ENCODE measurements at regions not wholly inside any gene's neighbourhood (a gene's known extent, or its start where the extent isn't known, plus 50 kb on each side); places are given as distances from the start of the nearest gene placed in this dataset.

- Histone ChIP-seq H3K4me2 (ENCODE audit: low read length) (no peak overlapping the region), H3K36me3 (ENCODE audit: control insufficient read depth, low read length) (no peaks in the 10 kb centered on the region)
These were observed 94.0 kb upstream of the PEG3 start for GRCh38 chr19:56934438-56935090.

GRCh38 chr19:56939951-56940350 is 99.4 kb upstream of the PEG3 start:
- no peaks in the 10 kb centered on the region for H3F3A ChIP-seq (ENCODE audit: control insufficient read depth, insufficient read depth)
- no peaks in the 10 kb centered on the region for H3K79me2 ChIP-seq (ENCODE audit: control insufficient read depth, low read length)
- no peak for TF ChIP-seq CTCF (IDR thresholded peaks at IDR 0.05; ENCODE audit: low read depth, low read length, poor library complexity, severe bottlenecking)
- no peak for TF ChIP-seq EZH2phosphoT487 (IDR thresholded peaks at IDR 0.05; ENCODE audit: borderline replicate concordance, low read length)
- no peak overlapping the region for H3K4me2 ChIP-seq (ENCODE audit: low read length)
- no peaks in the 10 kb centered on the region for H3K36me3 ChIP-seq (ENCODE audit: control insufficient read depth, low read length)
- peaks cover 11% of the 10 kb centered on the region; the same call in 1 of the 2 replicates for H3K9me3 ChIP-seq (ENCODE audit: control insufficient read depth, insufficient read depth, low read length)
- H3K27me3 ChIP-seq (ENCODE audit: control insufficient read depth, low read length) = no peaks in the 10 kb centered on the region
- no peak overlapping the region for H3K4me3 ChIP-seq (ENCODE audit: low read length)
- H3K9me2 ChIP-seq (replicated peaks; ENCODE audit: control insufficient read depth, low read length) = no peaks in the 10 kb centered on the region
- no peak overlapping the region for H3K27ac ChIP-seq (ENCODE audit: low read depth, low read length)
- no peaks in the 10 kb centered on the region for H4K20me1 ChIP-seq (ENCODE audit: control insufficient read depth, insufficient read depth, low read depth, low read length)
- no peaks in the 10 kb centered on the region for H3K4me1 ChIP-seq (ENCODE audit: control insufficient read depth, low read length)

More at GRCh38 chr19:56934438-56935090, 94.0 kb upstream of the PEG3 start:
- H3K4me3 ChIP-seq (ENCODE audit: low read length) = no peak overlapping the region
- H3K27me3 ChIP-seq (ENCODE audit: control insufficient read depth, low read length) = no peaks in the 10 kb centered on the region
- TF ChIP-seq CTCF (IDR thresholded peaks at IDR 0.05; ENCODE audit: low read depth, low read length, poor library complexity, severe bottlenecking) (no peak), EZH2phosphoT487 (IDR thresholded peaks at IDR 0.05; ENCODE audit: borderline replicate concordance, low read length) (no peak)
- no peak overlapping the region for H3K27ac ChIP-seq (ENCODE audit: low read depth, low read length)
- no peaks in the 10 kb centered on the region for H3F3A ChIP-seq (ENCODE audit: control insufficient read depth, insufficient read depth)
- no peaks in the 10 kb centered on the region for H4K20me1 ChIP-seq (ENCODE audit: control insufficient read depth, insufficient read depth, low read depth, low read length)
- H3K79me2 ChIP-seq (ENCODE audit: control insufficient read depth, low read length) = no peaks in the 10 kb centered on the region
- H3K4me1 ChIP-seq (ENCODE audit: control insufficient read depth, low read length) = no peaks in the 10 kb centered on the region
- H3K9me3 ChIP-seq (ENCODE audit: control insufficient read depth, insufficient read depth, low read length) = peaks cover 18% of the 10 kb centered on the region; the same call in 1 of the 2 replicates
- no peaks in the 10 kb centered on the region for H3K9me2 ChIP-seq (replicated peaks; ENCODE audit: control insufficient read depth, low read length)

GRCh38 chr19:56942756-56943155 is 102.2 kb upstream of the PEG3 start:
- Histone ChIP-seq H3F3A (ENCODE audit: control insufficient read depth, insufficient read depth) (no peaks in the 10 kb centered on the region), H3K79me2 (ENCODE audit: control insufficient read depth, low read length) (no peaks in the 10 kb centered on the region), H3K27ac (ENCODE audit: low read depth, low read length) (no peak overlapping the region), H4K20me1 (ENCODE audit: control insufficient read depth, insufficient read depth, low read depth, low read length) (no peaks in the 10 kb centered on the region), H3K4me2 (ENCODE audit: low read length) (no peak overlapping the region), H3K4me1 (ENCODE audit: control insufficient read depth, low read length) (no peaks in the 10 kb centered on the region), H3K36me3 (ENCODE audit: control insufficient read depth, low read length) (no peaks in the 10 kb centered on the region), H3K9me3 (ENCODE audit: control insufficient read depth, insufficient read depth, low read length) (peaks cover 8% of the 10 kb centered on the region; the same call in 1 of the 2 replicates), H3K9me2 (replicated peaks; ENCODE audit: control insufficient read depth, low read length) (no peaks in the 10 kb centered on the region), H3K4me3 (ENCODE audit: low read length) (no peak overlapping the region), H3K27me3 (ENCODE audit: control insufficient read depth, low read length) (no peaks in the 10 kb centered on the region)
- no peak for TF ChIP-seq CTCF (IDR thresholded peaks at IDR 0.05; ENCODE audit: low read depth, low read length, poor library complexity, severe bottlenecking)
- no peak for TF ChIP-seq EZH2phosphoT487 (IDR thresholded peaks at IDR 0.05; ENCODE audit: borderline replicate concordance, low read length)
